Activated T-cell treated with anti-CD3 and anti-CD28 coated beads, Interleukin-2, amount 50 U/mL, for 24 hours (primary cell): ENCODE measurements at regions not wholly inside any gene's neighbourhood (a gene's known extent, or its start where the extent isn't known, plus 50 kb on each side); places are given as distances from the start of the nearest gene placed in this dataset.

Experiments
- DNase-seq: peaks from one replicate; pipeline ENCODE4 v3.0.0-alpha.2; 2020
- H3K27ac Mint-ChIP-seq: 2 replicates; pipeline ENCODE4 v1.8.0; 2020; ENCODE audit warnings: mild to moderate bottlenecking, mixed read lengths
- H3K27me3 Mint-ChIP-seq: 2 replicates; pipeline ENCODE4 v1.8.0; 2020; ENCODE audit warnings: mixed read lengths
- H3K36me3 Mint-ChIP-seq: 2 replicates; pipeline ENCODE4 v1.8.0; 2020; ENCODE audit warnings: low read depth, mixed read lengths
- H3K4me1 Mint-ChIP-seq: 2 replicates; pipeline ENCODE4 v1.8.0; 2020; ENCODE audit warnings: low read depth, mixed read lengths
- H3K4me3 Mint-ChIP-seq: 2 replicates; pipeline ENCODE4 v1.8.0; 2020; ENCODE audit warnings: mild to moderate bottlenecking, moderate library complexity, mixed read lengths
- H3K9me3 Mint-ChIP-seq: 2 replicates; pipeline ENCODE4 v1.8.0; 2020; ENCODE audit warnings: mixed read lengths

GRCh38 chr19:5219551-5220304 is 120.9 kb downstream of the PTPRS start:
- Mint-ChIP-seq H3K36me3 (no peaks in the 10 kb centered on the region), H3K4me1 (peaks cover 3% of the 10 kb centered on the region), H3K27ac (no peak overlapping the region), H3K4me3 (no peak overlapping the region), H3K9me3 (no peaks in the 10 kb centered on the region), H3K27me3 (no peaks in the 10 kb centered on the region)
- DNase-seq = no peak

GRCh38 chr19:5218963-5219530 is 121.6 kb downstream of the PTPRS start:
- Mint-ChIP-seq H3K36me3 (no peaks in the 10 kb centered on the region), H3K4me1 (peaks cover 3% of the 10 kb centered on the region), H3K4me3 (no peak overlapping the region), H3K9me3 (no peaks in the 10 kb centered on the region), H3K27me3 (no peaks in the 10 kb centered on the region), H3K27ac (no peak overlapping the region)
- no peak for DNase-seq

- Mint-ChIP-seq H3K4me1 (peaks cover 3% of the 10 kb centered on the region), H3K27ac (no peak overlapping the region), H3K27me3 (no peaks in the 10 kb centered on the region), H3K9me3 (no peaks in the 10 kb centered on the region), H3K4me3 (no peak overlapping the region), H3K36me3 (no peaks in the 10 kb centered on the region)
- no peak for DNase-seq
These were observed 122.3 kb downstream of the PTPRS start for GRCh38 chr19:5218255-5218855.

GRCh38 chr19:5217171-5217570 is 123.4 kb downstream of the PTPRS start:
- no peak overlapping the region for H3K27ac Mint-ChIP-seq
- no peaks in the 10 kb centered on the region for H3K36me3 Mint-ChIP-seq
- H3K9me3 Mint-ChIP-seq = no peaks in the 10 kb centered on the region
- no peaks in the 10 kb centered on the region for H3K27me3 Mint-ChIP-seq
- no peak overlapping the region for H3K4me3 Mint-ChIP-seq
- peaks cover 3% of the 10 kb centered on the region for H3K4me1 Mint-ChIP-seq
- no peak for DNase-seq

- Mint-ChIP-seq H3K4me3 (no peak overlapping the region), H3K9me3 (no peaks in the 10 kb centered on the region), H3K27ac (no peak overlapping the region), H3K27me3 (no peaks in the 10 kb centered on the region), H3K4me1 (peaks cover 3% of the 10 kb centered on the region), H3K36me3 (no peaks in the 10 kb centered on the region)
- DNase-seq = no peak
These were observed 124.3 kb downstream of the PTPRS start for GRCh38 chr19:5216141-5216847.

- Mint-ChIP-seq H3K4me1 (peaks cover 3% of the 10 kb centered on the region), H3K27me3 (no peaks in the 10 kb centered on the region), H3K36me3 (peaks cover 4% of the 10 kb centered on the region), H3K27ac (no peak overlapping the region), H3K4me3 (no peak overlapping the region), H3K9me3 (no peaks in the 10 kb centered on the region)
- DNase-seq = no peak
These were observed 125.2 kb downstream of the PTPRS start for GRCh38 chr19:5215431-5215830.

GRCh38 chr19:5214902-5215301 is 125.7 kb downstream of the PTPRS start:
- Mint-ChIP-seq H3K4me1 (peaks cover 3% of the 10 kb centered on the region), H3K27ac (no peak overlapping the region), H3K36me3 (peaks cover 4% of the 10 kb centered on the region), H3K27me3 (no peaks in the 10 kb centered on the region), H3K4me3 (no peak overlapping the region), H3K9me3 (no peaks in the 10 kb centered on the region)
- no peak for DNase-seq

- Mint-ChIP-seq H3K4me3 (no peak overlapping the region), H3K27ac (no peak overlapping the region), H3K4me1 (peaks cover 3% of the 10 kb centered on the region), H3K36me3 (peaks cover 4% of the 10 kb centered on the region), H3K9me3 (no peaks in the 10 kb centered on the region), H3K27me3 (no peaks in the 10 kb centered on the region)
- DNase-seq = no peak
These were observed 126.2 kb downstream of the PTPRS start for GRCh38 chr19:5214371-5214770.

- no peak overlapping the region for H3K27ac Mint-ChIP-seq
- H3K4me3 Mint-ChIP-seq = no peak overlapping the region
- no peaks in the 10 kb centered on the region for H3K27me3 Mint-ChIP-seq
- peaks cover 4% of the 10 kb centered on the region for H3K36me3 Mint-ChIP-seq
- peaks cover 3% of the 10 kb centered on the region for H3K4me1 Mint-ChIP-seq
- H3K9me3 Mint-ChIP-seq = no peaks in the 10 kb centered on the region
- DNase-seq = no peak
These were observed 126.9 kb downstream of the PTPRS start for GRCh38 chr19:5213667-5214066.

GRCh38 chr19:5212101-5212500 is 128.5 kb downstream of the PTPRS start:
- H3K27ac Mint-ChIP-seq = no peak overlapping the region
- DNase-seq = no peak
- H3K27me3 Mint-ChIP-seq = no peaks in the 10 kb centered on the region
- peaks cover 4% of the 10 kb centered on the region for H3K36me3 Mint-ChIP-seq
- H3K4me1 Mint-ChIP-seq = peaks cover 3% of the 10 kb centered on the region
- H3K4me3 Mint-ChIP-seq = no peak overlapping the region
- H3K9me3 Mint-ChIP-seq = no peaks in the 10 kb centered on the region

- Mint-ChIP-seq H3K9me3 (no peaks in the 10 kb centered on the region), H3K27ac (no peak overlapping the region), H3K36me3 (peaks cover 4% of the 10 kb centered on the region), H3K27me3 (no peaks in the 10 kb centered on the region), H3K4me1 (peaks cover 1% of the 10 kb centered on the region), H3K4me3 (no peak overlapping the region)
- DNase-seq = no peak
These were observed 129.3 kb downstream of the PTPRS start for GRCh38 chr19:5211217-5211822.

GRCh38 chr19:5210556-5210955 is 130.1 kb downstream of the PTPRS start:
- peaks cover 4% of the 10 kb centered on the region for H3K36me3 Mint-ChIP-seq

GRCh38 chr19:5207806-5208205 is 132.8 kb downstream of the PTPRS start:
- no peak for DNase-seq
- peaks cover 3% of the 10 kb centered on the region for H3K9me3 Mint-ChIP-seq
- H3K27me3 Mint-ChIP-seq = no peaks in the 10 kb centered on the region
- peaks cover 8% of the 10 kb centered on the region for H3K4me1 Mint-ChIP-seq
- H3K36me3 Mint-ChIP-seq = peaks cover 4% of the 10 kb centered on the region
- H3K4me3 Mint-ChIP-seq = no peak overlapping the region
- H3K27ac Mint-ChIP-seq = no peak overlapping the region

More at GRCh38 chr19:5210556-5210955, 130.1 kb downstream of the PTPRS start:
- Mint-ChIP-seq H3K4me1 (peaks cover 4% of the 10 kb centered on the region), H3K27me3 (no peaks in the 10 kb centered on the region), H3K9me3 (no peaks in the 10 kb centered on the region), H3K4me3 (no peak overlapping the region), H3K27ac (no peak overlapping the region)
- no peak for DNase-seq

GRCh38 chr19:5206751-5207075 is 133.9 kb downstream of the PTPRS start:
- Mint-ChIP-seq H3K36me3 (peaks cover 6% of the 10 kb centered on the region), H3K4me1 (peaks cover 8% of the 10 kb centered on the region), H3K9me3 (peaks cover 7% of the 10 kb centered on the region), H3K27ac (no peak overlapping the region), H3K4me3 (no peak overlapping the region), H3K27me3 (no peaks in the 10 kb centered on the region)
- no peak for DNase-seq
